Muscle layer of colon (tissue), 2 donors: ENCODE measurements at regions not wholly inside any gene's neighbourhood (a gene's known extent, or its start where the extent isn't known, plus 50 kb on each side); places are given as distances from the start of the nearest gene placed in this dataset.

Experiments used
- H3K27ac ChIP-seq: one replicate; pipeline ENCODE4 v1.7.0; 2013; ENCODE audit warnings: low read depth, mild to moderate bottlenecking, low read length, moderate library complexity
- H3K27me3 ChIP-seq, 2 donors: one replicate each; pipeline ENCODE4 v1.7.0; 2013; ENCODE audit warnings: low read length in 2 of 2, mild to moderate bottlenecking in 2 of 2; ENCODE audit not compliant: insufficient read depth in 2 of 2, control insufficient read depth in 1 of 2
- H3K36me3 ChIP-seq: one replicate; pipeline ENCODE4 v1.7.0; 2013; ENCODE audit warnings: mild to moderate bottlenecking, low read length; ENCODE audit not compliant: insufficient read depth
- H3K4me1 ChIP-seq: one replicate; pipeline ENCODE4 v1.7.0; 2013; ENCODE audit warnings: mild to moderate bottlenecking, low read length; ENCODE audit not compliant: insufficient read depth
- H3K4me3 ChIP-seq, 2 donors: one replicate each; pipeline ENCODE4 v1.7.0; 2013; ENCODE audit warnings: low read length in 2 of 2, low read depth in 1 of 2, mild to moderate bottlenecking in 1 of 2, moderate library complexity in 1 of 2
- H3K9ac ChIP-seq: one replicate; pipeline ENCODE4 v1.7.0; 2013; ENCODE audit warnings: low read length
- H3K9me3 ChIP-seq: one replicate; pipeline ENCODE4 v1.7.0; 2013; ENCODE audit warnings: mild to moderate bottlenecking, low read length
- donor health status: abdominal sarcoma.
- donor health status: Adenocarcinoma of cecum.

DNA sequence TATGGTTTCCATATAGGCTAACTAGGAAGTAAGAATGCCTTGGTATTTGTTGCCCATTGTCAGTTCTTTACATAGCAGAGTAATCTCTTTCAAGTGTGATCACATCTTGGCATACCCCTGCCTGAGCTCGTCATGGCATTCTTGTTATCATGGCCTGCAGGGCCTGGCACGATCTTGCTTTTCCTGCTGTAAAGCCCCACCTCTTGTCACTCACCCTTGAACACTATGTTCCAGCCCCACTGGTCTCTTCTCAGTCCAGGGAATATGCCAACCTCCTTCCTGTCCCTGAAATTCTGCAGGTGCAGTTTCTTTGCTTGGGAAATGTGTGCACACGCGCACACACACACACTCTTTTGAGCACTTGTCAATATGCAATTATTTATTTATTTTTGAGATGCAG lies 250.2 kb upstream of the DMRT1 start:
- H3K4me1 ChIP-seq = peaks cover 10% of the 10 kb centered on the region
- no peaks in the 10 kb centered on the region for H3K36me3 ChIP-seq
- no peak overlapping the region for H3K9ac ChIP-seq
- no peaks in the 10 kb centered on the region for H3K27me3 ChIP-seq
- H3K4me3 ChIP-seq = no peak overlapping the region
- no peaks in the 10 kb centered on the region for H3K9me3 ChIP-seq
- no peak overlapping the region for H3K27ac ChIP-seq

DNA sequence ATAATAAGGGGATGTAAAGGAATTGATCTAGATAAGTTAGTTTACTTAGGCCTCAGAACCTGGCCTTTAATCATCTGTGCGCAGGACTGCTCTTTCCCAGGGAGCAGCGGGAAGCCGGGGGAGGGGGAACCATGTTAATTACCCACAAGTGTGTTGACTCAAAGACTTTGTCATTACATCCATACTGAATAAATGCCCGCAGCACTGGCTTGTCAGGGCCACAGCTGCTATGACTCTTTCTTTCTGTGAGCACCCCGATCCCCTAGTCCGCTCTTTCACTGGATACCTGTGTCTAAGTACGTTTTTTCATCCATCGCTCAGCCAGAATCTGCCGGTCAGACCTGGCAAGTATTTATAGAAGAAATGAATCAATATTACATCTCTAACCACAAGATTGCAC lies 249.3 kb upstream of the DMRT1 start:
- Histone ChIP-seq H3K27ac (no peak overlapping the region), H3K9me3 (no peaks in the 10 kb centered on the region), H3K4me3 (no peak overlapping the region), H3K9ac (no peak overlapping the region), H3K36me3 (no peaks in the 10 kb centered on the region), H3K4me1 (peaks cover 10% of the 10 kb centered on the region), H3K27me3 (no peaks in the 10 kb centered on the region)

DNA sequence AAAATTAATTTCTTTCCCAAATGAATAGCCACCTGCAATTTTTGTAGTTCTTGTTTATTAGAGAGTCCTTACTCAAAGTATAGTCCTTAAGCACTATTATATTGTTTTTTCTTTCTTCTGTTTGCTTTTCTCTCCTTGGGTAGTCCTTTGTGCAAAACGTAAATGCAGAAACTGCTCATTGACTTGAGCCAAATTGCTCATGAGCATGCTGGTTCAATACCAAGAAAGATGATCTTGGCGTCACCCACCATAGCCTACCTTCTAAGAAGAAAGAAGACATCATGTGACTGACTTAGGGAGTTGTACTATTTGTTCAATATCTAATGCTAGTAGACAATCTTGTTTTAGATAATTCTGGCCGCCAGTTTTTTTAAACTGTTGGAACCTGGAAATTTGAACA lies 248.8 kb upstream of the DMRT1 start:
- H3K27me3 ChIP-seq = no peaks in the 10 kb centered on the region
- no peaks in the 10 kb centered on the region for H3K36me3 ChIP-seq
- no peak overlapping the region for H3K4me3 ChIP-seq
- peaks cover 10% of the 10 kb centered on the region for H3K4me1 ChIP-seq
- H3K9me3 ChIP-seq = no peaks in the 10 kb centered on the region
- H3K9ac ChIP-seq = no peak overlapping the region
- no peak overlapping the region for H3K27ac ChIP-seq

DNA sequence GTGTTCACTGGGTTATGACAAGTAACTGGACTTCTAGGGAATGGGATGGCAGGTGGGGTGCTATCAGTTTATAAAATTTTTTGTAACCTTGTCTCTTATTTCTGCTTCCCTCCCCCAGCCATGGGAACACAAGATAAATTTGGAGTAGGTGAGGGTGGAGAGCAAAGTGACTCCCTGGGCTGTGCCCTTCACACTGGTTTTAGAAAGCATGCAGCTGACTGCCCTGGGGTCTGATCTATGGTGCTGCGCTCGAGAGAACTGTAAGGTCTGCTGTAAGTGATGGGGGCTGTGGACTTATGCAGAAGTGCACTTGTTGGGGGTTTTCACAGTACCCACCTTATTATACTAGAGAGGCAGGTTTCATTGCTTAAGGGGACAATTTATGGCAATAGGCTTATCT lies 247.7 kb upstream of the DMRT1 start:
- no peaks in the 10 kb centered on the region for H3K36me3 ChIP-seq
- no peaks in the 10 kb centered on the region for H3K27me3 ChIP-seq
- no peak overlapping the region for H3K9ac ChIP-seq
- H3K4me1 ChIP-seq = peaks cover 10% of the 10 kb centered on the region
- no peak overlapping the region for H3K27ac ChIP-seq
- no peak overlapping the region for H3K4me3 ChIP-seq
- H3K9me3 ChIP-seq = no peaks in the 10 kb centered on the region

DNA sequence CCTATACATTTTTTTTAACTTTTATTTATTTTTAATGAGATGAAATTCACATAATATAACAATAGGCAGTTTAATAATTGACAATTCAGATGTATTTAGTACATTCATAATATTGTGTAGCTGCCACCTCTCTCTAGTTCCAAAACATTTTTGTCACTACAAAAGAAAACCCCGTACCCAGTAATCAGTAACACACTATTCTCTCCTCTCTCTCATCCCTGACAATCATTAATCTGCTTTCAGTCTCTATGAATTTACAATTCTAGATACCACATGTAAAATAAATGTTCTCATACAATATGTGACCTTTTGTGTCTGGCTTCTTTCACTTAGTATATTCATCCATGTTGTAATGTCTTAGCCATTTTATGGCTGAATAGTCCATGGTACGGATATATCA lies 244.8 kb upstream of the DMRT1 start:
- no peaks in the 10 kb centered on the region for H3K36me3 ChIP-seq
- no peaks in the 10 kb centered on the region for H3K27me3 ChIP-seq
- no peak overlapping the region for H3K9ac ChIP-seq
- H3K4me3 ChIP-seq = no peak overlapping the region
- no peaks in the 10 kb centered on the region for H3K9me3 ChIP-seq
- H3K27ac ChIP-seq = no peak overlapping the region
- no peaks in the 10 kb centered on the region for H3K4me1 ChIP-seq

DNA sequence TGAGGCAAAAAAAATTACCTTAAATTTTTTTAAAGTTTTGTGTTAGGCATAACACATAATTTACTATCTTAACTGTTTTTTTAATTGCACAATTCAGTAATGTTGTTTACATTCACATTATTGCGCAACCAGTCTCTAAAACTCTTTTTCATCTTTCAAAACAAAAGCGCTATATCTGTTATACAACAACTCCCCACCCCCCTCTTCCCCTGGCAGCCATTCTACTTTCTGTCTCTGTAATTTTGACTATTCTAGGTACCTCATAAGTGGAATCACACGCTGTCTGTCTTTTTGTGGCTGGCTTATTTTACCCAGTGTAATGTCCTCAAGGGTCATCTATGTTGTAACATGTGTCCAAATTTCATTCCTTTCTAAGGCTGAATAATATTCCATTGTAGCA lies 241.5 kb upstream of the DMRT1 start:
- H3K36me3 ChIP-seq = no peaks in the 10 kb centered on the region
- no peak overlapping the region for H3K4me3 ChIP-seq
- H3K9ac ChIP-seq = no peak overlapping the region
- no peaks in the 10 kb centered on the region for H3K9me3 ChIP-seq
- H3K27me3 ChIP-seq = no peaks in the 10 kb centered on the region
- H3K27ac ChIP-seq = no peak overlapping the region
- H3K4me1 ChIP-seq = no peaks in the 10 kb centered on the region

DNA sequence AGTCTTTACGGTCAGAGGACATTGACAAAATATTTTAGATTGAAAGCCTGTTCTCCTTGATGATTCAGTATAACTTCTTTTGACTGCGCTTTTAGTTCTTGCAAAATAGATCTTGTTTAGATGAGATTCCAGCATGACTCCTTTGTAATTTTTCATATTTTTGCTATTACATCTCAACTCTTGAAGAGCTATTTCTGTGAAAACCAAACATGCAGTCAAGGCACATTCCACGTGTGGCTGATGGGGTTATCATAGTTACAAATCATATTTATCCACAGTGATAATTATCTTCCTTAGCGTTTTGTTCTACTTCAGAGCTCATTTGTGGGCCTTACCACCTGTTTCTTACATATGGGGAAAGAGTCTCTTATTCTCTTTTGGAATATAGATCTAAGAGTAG lies 238.8 kb upstream of the DMRT1 start:
- H3K36me3 ChIP-seq = no peaks in the 10 kb centered on the region
- no peak overlapping the region for H3K9ac ChIP-seq
- H3K27ac ChIP-seq = no peak overlapping the region
- no peaks in the 10 kb centered on the region for H3K27me3 ChIP-seq
- no peaks in the 10 kb centered on the region for H3K4me1 ChIP-seq
- no peak overlapping the region for H3K4me3 ChIP-seq
- H3K9me3 ChIP-seq = no peaks in the 10 kb centered on the region

DNA sequence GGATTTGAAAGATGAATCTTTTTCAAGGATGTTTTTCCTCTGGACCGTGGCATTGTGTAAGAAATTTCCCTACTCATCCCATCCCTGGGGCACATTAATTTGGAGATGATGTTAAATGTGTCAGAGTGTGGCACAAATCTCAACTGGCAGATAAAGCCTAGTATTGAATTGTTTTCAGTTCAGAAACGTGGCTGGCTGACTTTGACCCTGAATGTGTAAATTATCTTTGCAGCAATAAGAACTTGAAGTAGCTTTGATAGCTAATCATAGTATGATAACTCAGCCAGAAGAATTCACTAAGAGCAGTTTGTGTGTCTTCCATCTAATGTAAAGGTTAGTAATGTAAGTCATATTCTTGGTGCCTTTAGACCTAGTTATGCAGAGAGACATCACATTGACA lies 238.4 kb upstream of the DMRT1 start:
- no peaks in the 10 kb centered on the region for H3K36me3 ChIP-seq
- H3K27ac ChIP-seq = no peak overlapping the region
- no peaks in the 10 kb centered on the region for H3K9me3 ChIP-seq
- H3K27me3 ChIP-seq = no peaks in the 10 kb centered on the region
- no peak overlapping the region for H3K9ac ChIP-seq
- H3K4me1 ChIP-seq = no peaks in the 10 kb centered on the region
- H3K4me3 ChIP-seq = no peak overlapping the region

DNA sequence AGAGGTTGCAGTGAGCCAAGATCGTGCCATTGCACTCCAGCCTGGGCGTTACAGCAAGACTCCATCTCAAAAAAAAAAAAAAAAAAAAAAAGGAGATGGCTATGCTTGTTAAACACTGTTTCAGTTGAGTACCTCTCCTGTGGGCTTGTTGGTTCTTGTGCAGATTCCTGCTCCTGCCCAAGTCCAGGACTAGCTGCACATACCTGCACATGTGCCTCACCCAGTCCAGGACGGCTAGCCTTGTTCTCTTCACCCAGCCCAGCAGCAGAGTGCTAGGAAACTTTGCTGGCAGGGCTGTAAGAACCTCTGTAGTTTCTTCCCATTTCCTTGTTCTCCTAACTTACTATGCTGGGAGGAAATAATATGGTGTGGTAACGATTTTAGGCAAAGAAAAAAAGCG lies 234.1 kb upstream of the DMRT1 start:
- H3K4me1 ChIP-seq = no peaks in the 10 kb centered on the region
- no peaks in the 10 kb centered on the region for H3K27me3 ChIP-seq
- H3K9ac ChIP-seq = no peak overlapping the region
- H3K9me3 ChIP-seq = no peaks in the 10 kb centered on the region
- H3K4me3 ChIP-seq = no peak overlapping the region
- no peaks in the 10 kb centered on the region for H3K36me3 ChIP-seq
- H3K27ac ChIP-seq = no peak overlapping the region

DNA sequence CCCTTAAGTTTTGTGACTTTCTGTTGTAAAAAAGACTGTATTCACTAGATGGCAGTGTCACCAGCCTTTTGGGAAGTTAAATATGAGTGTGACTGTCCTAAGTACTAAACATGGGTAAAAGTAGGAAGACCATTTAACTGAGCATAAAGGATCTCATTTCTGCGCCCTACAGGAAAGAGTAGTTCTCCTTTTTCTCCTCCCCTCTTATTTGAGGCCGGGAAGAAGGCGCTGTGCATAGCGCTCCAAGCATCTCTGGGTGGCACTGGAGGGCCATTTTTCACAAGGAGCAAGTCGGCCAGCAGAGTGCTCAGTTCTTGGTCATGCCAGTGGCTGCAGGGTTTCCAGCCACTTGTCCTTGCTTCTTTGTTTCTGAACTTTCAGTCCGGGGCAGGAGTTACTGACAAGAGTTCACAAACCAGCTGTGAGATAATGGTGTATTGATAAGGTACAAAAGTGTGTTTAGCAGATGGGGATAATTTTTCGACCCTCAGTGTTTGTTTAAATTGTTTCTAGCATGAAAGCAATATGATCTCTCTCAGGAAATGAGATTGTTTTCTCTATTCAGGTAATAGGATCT lies 227.6 kb upstream of the DMRT1 start:
- Histone ChIP-seq H3K4me3 (peak overlapping the region in 1 of 2 donors; percentile 14), H3K27ac (peak overlapping the region; percentile 65), H3K27me3 (no peaks in the 10 kb centered on the region), H3K36me3 (no peaks in the 10 kb centered on the region), H3K9ac (peak overlapping the region; percentile 46), H3K4me1 (peaks cover 35% of the 10 kb centered on the region), H3K9me3 (no peaks in the 10 kb centered on the region)

DNA sequence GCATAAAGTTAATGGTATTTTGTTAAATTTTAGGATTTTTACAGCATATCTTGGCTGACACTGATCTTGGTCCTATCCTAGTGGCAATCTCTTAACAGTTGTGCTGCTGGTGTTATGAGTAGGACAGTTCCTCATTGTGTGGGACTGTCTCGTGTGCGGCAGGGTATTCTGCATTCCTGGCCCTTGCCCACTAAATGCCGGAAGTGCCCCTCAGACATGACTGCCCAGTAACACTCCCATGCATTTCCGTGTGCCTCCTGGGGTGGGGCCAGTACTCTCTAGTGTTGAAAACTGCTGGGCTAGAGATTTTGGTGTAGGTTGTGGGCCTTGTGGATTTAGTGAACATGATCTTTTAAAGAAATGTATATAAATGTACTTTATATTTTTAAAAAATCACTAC lies 227.1 kb upstream of the DMRT1 start:
- Histone ChIP-seq H3K9ac (peak overlapping the region; percentile 46), H3K9me3 (no peaks in the 10 kb centered on the region), H3K27ac (peak overlapping the region; percentile 65), H3K36me3 (no peaks in the 10 kb centered on the region), H3K4me3 (no peak overlapping the region), H3K4me1 (peaks cover 41% of the 10 kb centered on the region), H3K27me3 (no peaks in the 10 kb centered on the region)

DNA sequence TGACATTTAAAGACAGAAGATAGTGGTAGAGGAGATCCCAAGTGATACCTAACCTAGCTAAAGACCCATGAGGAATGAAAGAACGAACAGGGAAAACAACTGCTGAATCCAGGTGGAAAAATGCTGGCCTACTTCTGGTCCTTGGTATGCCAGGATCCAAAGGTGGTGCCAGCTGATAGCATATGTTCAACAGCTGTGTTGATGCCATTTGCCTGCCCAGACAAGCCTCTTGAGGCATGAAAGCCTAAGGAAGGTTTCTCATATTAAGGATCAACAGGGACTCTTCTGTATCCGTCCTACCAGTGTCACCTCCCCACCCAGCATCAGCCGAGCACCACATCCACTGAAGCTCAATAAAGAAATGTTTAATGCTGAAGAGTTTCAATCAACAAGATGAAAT lies 225.7 kb upstream of the DMRT1 start:
- peaks cover 42% of the 10 kb centered on the region for H3K4me1 ChIP-seq

More for the DNA sequence above, 225.7 kb upstream of the DMRT1 start:
- H3K27me3 ChIP-seq = no peaks in the 10 kb centered on the region
- no peak overlapping the region for H3K27ac ChIP-seq
- no peaks in the 10 kb centered on the region for H3K9me3 ChIP-seq
- H3K9ac ChIP-seq = no peak overlapping the region
- H3K4me3 ChIP-seq = no peak overlapping the region
- H3K36me3 ChIP-seq = no peaks in the 10 kb centered on the region
